ENCODE measurements at regions not wholly inside any gene's neighbourhood (a gene's known extent, or its start where the extent isn't known, plus 50 kb on each side); places are given as distances from the start of the nearest gene placed in this dataset.

DNA sequence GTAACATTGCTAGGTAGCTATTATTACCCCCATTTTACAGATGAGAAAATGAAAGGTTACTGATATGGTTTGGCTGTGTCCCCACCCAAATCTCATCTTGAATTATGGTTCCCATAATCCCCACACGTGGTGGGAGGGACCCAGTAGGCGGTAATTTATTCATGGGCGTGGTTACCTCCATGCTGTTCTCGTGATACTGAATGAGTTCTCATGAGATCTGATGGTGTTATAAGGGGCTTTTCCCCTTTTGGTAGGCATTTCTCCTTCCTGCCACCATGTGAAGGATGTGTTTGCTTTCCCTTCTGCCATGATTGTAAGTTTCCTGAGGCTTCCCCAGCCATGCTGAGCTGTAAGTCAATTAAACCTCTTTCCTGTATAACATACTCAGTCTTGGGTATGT lies 252.1 kb downstream of the OPA1 start:
- Histone ChIP-seq H3K9ac (replicated peaks in 1 of 4; ENCODE audit: extremely low read depth in 1 of 4, low read depth in 3 of 4, low read length in 3 of 4) (no peak overlapping the region), H2AK5ac (ENCODE audit: low read depth, low read length) (no peak overlapping the region), H4K20me1 (replicated peaks in 1 of 2; ENCODE audit: control insufficient read depth in 1 of 2, insufficient read depth in 2 of 2, low read length in 2 of 2) (no peaks in the 10 kb centered on the region), H4K8ac (ENCODE audit: extremely low read depth, insufficient read depth, low read length) (no peak overlapping the region), H3K4ac (replicated peaks; ENCODE audit: insufficient read length, low read depth, low read length) (no peak overlapping the region), H4K91ac (replicated peaks; ENCODE audit: insufficient read length, low read length) (no peak overlapping the region), H3K18ac (ENCODE audit: extremely low read depth, low read length) (no peak overlapping the region), H2BK5ac (ENCODE audit: low read depth, low read length) (no peak overlapping the region), H2BK20ac (ENCODE audit: low read length) (no peak overlapping the region), H3K23me2 (ENCODE audit: low read depth, low read length) (no peaks in the 10 kb centered on the region), H2AFZ (ENCODE audit: low read length) (no peak overlapping the region), H3K27ac (ENCODE audit: low read depth, low read length) (no peak overlapping the region), H3K56ac (replicated peaks; ENCODE audit: insufficient read length, low read depth, low read length) (no peak overlapping the region), H2BK12ac (ENCODE audit: low read depth, low read length) (no peak overlapping the region), H2BK120ac (replicated peaks; ENCODE audit: low read depth, low read length) (no peak overlapping the region), H3K9me3 (ENCODE audit: insufficient read depth in 2 of 2, low read depth in 1 of 2, low read length in 1 of 2) (peaks cover 2 to 3% of the 10 kb centered on the region in 2 experiments; a peak in 1 of 4 replicates), H3K79me2 (ENCODE audit: control insufficient read depth in 1 of 2, insufficient read depth in 2 of 2, low read length in 2 of 2) (no peaks in the 10 kb centered on the region), H3K4me3 (ENCODE audit: extremely low read depth in 1 of 4, insufficient read depth in 2 of 4, low read depth in 3 of 4, low read length in 4 of 4) (no peak overlapping the region), H4K5ac (ENCODE audit: insufficient read length, low read depth, low read length) (no peak overlapping the region), H3K4me1 (replicated peaks in 1 of 4; ENCODE audit: control insufficient read depth in 3 of 4, insufficient read depth in 4 of 4, low read length in 3 of 4) (peaks cover 0 to 3% (median 1%) of the 10 kb centered on the region in 4 experiments; a peak in 3 of 7 replicates), H3K79me1 (ENCODE audit: low read depth, low read length) (no peaks in the 10 kb centered on the region), H3K14ac (ENCODE audit: insufficient read length) (no peak overlapping the region), H3K27me3 (replicated peaks in 1 of 4; ENCODE audit: control insufficient read depth in 3 of 4, extremely low read depth in 1 of 4, insufficient read depth in 3 of 4, low read length in 3 of 4) (peaks cover 0 to 2% (median 0%) of the 10 kb centered on the region in 4 experiments; a peak in 2 of 7 replicates), H3K23ac (ENCODE audit: insufficient read length) (no peak overlapping the region), H3K36me3 (ENCODE audit: control insufficient read depth in 2 of 4, insufficient read depth in 4 of 4, low read length in 3 of 4) (no peaks in the 10 kb centered on the region), H3K4me2 (ENCODE audit: insufficient read depth in 1 of 2, low read depth in 2 of 2, low read length in 2 of 2) (no peak overlapping the region), H2BK15ac (ENCODE audit: low read length) (no peak overlapping the region)
- CTCF ChIA-PET (ENCODE audit: partially characterized antibody) = interaction anchor here (0.8 to 1.8 kb wide), 6 partner anchors 15 to 285 kb away, joined by 3 to 7 read pairs (median 4); no protein-coding TSS in a partner anchor
- TF ChIP-seq TAF1 (IDR thresholded peaks at IDR 0.05; ENCODE audit: low read depth, low read length) = no peak
- POLR2A ChIA-PET (ENCODE audit: partially characterized antibody) = interaction anchor here (1.6 kb wide), 1 partner anchor 32 kb away, joined by 4 read pairs; no protein-coding TSS in a partner anchor
- DNase-seq (ENCODE audit: low read depth in 1 of 2, low spot score in 2 of 2) = no peak
- 81% methylated on average over 4 of the region's 4 CpGs; no CpG with 5 or more reads in 1 of the 2 experiments for WGBS, 2 experiments (ENCODE audit: extremely low coverage in 1 of 2, insufficient coverage in 1 of 2, insufficient read length in 1 of 2, insufficient replicate concordance in 2 of 2, low coverage in 1 of 2, low lambda C conversion rate in 2 of 2, missing lambda C conversion rate in 1 of 2)
- no peak for FAIRE-seq

All from H1 (cell line).